ENCODE measurements at regions not wholly inside any gene's neighbourhood (a gene's known extent, or its start where the extent isn't known, plus 50 kb on each side); places are given as distances from the start of the nearest gene placed in this dataset.

DNA sequence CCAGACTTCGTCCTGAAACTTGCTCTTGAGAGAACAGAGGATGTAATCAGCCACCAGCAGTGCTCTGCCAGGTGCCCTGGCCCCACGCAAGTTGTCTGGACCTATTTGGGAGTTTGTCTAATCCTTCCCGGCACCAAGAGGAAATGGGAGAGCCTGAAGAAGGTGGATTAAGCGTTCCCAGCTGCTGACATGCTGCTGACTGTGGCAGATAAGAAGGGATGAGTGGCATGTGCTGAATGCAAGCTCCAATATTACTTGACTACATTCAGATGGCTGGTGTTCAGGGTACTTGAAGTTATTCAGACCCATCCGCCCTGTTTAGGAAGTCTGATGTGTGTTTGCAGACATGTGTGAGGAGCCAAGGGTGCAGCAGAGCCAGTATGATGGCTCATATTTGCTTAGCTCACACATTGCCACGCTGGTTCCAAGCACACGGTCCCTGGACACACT lies 440.6 kb upstream of the CCDC196 start:
- no peak for DNase-seq (ENCODE audit: low spot score)
- H3K9me3 Mint-ChIP-seq (ENCODE audit: low read depth) = no peaks in the 10 kb centered on the region
- no peaks in the 10 kb centered on the region for H3K27me3 Mint-ChIP-seq (ENCODE audit: low read depth)
- H3K27ac Mint-ChIP-seq (ENCODE audit: unreplicated experiment) = no peak overlapping the region
- H3K4me3 Mint-ChIP-seq (ENCODE audit: unreplicated experiment) = no peak overlapping the region
- no peaks in the 10 kb centered on the region for H3K4me1 Mint-ChIP-seq (ENCODE audit: low read depth)
- TF ChIP-seq, protein P1, sequence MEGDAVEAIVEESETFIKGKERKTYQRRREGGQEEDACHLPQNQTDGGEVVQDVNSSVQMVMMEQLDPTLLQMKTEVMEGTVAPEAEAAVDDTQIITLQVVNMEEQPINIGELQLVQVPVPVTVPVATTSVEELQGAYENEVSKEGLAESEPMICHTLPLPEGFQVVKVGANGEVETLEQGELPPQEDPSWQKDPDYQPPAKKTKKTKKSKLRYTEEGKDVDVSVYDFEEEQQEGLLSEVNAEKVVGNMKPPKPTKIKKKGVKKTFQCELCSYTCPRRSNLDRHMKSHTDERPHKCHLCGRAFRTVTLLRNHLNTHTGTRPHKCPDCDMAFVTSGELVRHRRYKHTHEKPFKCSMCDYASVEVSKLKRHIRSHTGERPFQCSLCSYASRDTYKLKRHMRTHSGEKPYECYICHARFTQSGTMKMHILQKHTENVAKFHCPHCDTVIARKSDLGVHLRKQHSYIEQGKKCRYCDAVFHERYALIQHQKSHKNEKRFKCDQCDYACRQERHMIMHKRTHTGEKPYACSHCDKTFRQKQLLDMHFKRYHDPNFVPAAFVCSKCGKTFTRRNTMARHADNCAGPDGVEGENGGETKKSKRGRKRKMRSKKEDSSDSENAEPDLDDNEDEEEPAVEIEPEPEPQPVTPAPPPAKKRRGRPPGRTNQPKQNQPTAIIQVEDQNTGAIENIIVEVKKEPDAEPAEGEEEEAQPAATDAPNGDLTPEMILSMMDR (IDR thresholded peaks at IDR 0.05) = no peak
- no peaks in the 10 kb centered on the region for H3K36me3 Mint-ChIP-seq (ENCODE audit: low read depth)

DNA sequence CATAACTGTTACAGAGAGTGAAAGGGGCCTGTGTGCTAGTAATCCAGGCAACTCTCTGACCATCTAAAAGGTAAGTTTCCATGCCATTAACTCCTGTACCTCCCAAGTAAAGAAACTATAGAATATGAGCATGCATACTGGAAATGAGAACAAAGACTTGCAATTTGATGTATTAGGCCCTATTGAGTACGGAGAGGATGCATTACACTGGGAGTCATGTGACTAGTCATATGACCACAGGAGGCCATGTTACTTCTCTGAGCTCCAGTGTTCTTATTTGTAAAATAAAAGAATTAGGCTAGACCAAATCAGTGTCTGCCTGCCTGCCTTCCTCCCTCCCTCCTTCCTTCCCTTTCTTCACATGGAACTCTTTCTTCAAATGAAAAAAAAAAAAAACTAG lies 440.1 kb upstream of the CCDC196 start:
- DNase-seq (ENCODE audit: low spot score) = no peak
- Mint-ChIP-seq H3K4me3 (ENCODE audit: unreplicated experiment) (no peak overlapping the region), H3K4me1 (ENCODE audit: low read depth) (no peaks in the 10 kb centered on the region), H3K9me3 (ENCODE audit: low read depth) (no peaks in the 10 kb centered on the region), H3K27ac (ENCODE audit: unreplicated experiment) (no peak overlapping the region), H3K36me3 (ENCODE audit: low read depth) (no peaks in the 10 kb centered on the region), H3K27me3 (ENCODE audit: low read depth) (no peaks in the 10 kb centered on the region)
- TF ChIP-seq, protein P1 (IDR thresholded peaks at IDR 0.05) = no peak

DNA sequence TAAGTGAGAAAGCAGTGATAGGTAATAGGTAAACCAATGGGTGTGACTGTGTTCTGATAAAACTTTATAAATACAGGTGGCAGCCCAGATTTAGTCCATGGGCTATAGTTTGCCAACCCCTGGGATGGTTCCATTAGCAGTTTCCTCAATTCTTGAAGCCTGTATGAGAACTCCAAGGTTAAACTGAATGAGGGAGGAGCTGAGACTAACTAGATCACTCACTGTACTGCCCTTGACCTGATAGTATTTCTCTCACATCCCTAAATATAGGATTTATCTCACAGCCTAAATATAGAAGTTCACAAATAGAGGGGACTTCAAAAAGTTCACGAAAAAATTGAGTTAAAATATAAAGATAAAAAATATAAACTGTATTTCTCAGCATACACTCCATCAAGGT lies 439.6 kb upstream of the CCDC196 start:
- Mint-ChIP-seq H3K4me1 (ENCODE audit: low read depth) (no peaks in the 10 kb centered on the region), H3K27ac (ENCODE audit: unreplicated experiment) (no peak overlapping the region), H3K27me3 (ENCODE audit: low read depth) (no peaks in the 10 kb centered on the region), H3K9me3 (ENCODE audit: low read depth) (no peaks in the 10 kb centered on the region), H3K4me3 (ENCODE audit: unreplicated experiment) (no peak overlapping the region), H3K36me3 (ENCODE audit: low read depth) (no peaks in the 10 kb centered on the region)
- DNase-seq (ENCODE audit: low spot score) = no peak
- TF ChIP-seq, protein P1 (IDR thresholded peaks at IDR 0.05) = no peak

DNA sequence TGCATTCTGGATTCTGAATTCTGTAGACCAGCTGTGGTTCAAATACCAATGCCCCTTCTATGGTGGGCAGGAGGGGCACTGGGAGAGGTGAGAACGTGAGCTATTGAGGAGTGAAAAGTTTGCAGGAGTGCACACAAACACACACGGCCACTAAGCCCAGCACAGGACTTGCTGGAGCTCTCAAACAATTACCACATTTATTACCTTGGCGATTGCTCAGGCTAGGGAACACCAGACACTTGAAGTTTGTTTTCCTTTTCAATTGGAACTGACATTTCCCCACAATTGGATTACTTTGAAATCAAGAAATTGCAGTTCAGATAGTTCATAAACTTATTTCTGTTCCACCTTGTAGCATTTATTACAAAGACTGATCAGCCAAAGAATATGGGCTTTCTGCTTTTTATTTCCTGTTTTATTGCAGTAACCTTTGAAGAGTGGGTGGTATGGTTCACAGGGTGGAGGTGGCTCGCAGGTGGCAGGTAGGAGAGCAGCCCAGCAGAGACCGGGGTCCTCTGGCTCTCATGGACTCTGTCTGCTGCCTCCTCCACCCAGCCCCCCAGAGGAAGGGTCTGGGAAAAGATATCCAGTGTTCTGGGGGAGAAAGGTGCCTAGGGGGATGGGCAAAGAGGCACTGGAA lies 429.8 kb upstream of the CCDC196 start:
- Mint-ChIP-seq H3K4me1 (ENCODE audit: low read depth) (no peaks in the 10 kb centered on the region), H3K36me3 (ENCODE audit: low read depth) (no peaks in the 10 kb centered on the region), H3K4me3 (ENCODE audit: unreplicated experiment) (no peak overlapping the region), H3K27me3 (ENCODE audit: low read depth) (no peaks in the 10 kb centered on the region), H3K27ac (ENCODE audit: unreplicated experiment) (no peak overlapping the region), H3K9me3 (ENCODE audit: low read depth) (peaks cover 4% of the 10 kb centered on the region)
- TF ChIP-seq, protein P1 (IDR thresholded peaks at IDR 0.05) = no peak
- DNase-seq (ENCODE audit: low spot score) = no peak

DNA sequence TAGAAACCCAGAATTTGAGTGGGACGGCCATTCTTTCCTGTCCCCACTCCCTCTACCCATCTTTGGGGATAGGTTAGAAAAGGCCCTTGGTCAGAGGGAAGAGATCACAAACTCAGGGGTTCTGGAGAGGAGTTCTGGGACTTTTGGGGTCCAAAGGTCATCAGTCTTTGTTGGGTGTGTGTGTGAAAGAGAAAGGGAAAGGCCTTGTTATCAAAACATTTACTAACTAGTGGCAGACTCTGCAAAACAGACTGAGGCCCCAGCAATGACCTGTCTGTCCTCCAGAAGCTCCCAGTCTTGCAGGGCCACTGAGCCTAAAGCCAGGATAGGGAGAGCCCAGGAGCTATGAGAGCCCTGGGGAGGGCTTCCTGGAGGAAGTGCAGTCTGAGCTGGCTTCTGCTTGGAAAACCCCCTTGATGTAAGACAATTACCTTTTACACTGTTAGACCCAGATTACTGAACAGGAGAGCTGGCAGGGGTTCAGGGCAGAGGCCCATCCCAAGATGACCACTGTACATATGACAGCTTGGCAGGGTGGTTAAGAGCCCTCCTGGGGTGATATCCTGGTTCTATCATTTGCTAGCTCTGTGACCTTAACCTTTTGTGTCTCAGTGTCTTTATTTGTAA lies 429.1 kb upstream of the CCDC196 start:
- no peak overlapping the region for H3K4me3 Mint-ChIP-seq (ENCODE audit: unreplicated experiment)
- H3K36me3 Mint-ChIP-seq (ENCODE audit: low read depth) = no peaks in the 10 kb centered on the region
- no peaks in the 10 kb centered on the region for H3K4me1 Mint-ChIP-seq (ENCODE audit: low read depth)
- H3K27ac Mint-ChIP-seq (ENCODE audit: unreplicated experiment) = no peak overlapping the region
- DNase-seq (ENCODE audit: low spot score) = no peak
- TF ChIP-seq, protein P1 (IDR thresholded peaks at IDR 0.05) = no peak
- no peaks in the 10 kb centered on the region for H3K27me3 Mint-ChIP-seq (ENCODE audit: low read depth)
- H3K9me3 Mint-ChIP-seq (ENCODE audit: low read depth) = peaks cover 4% of the 10 kb centered on the region

All from chondrocyte (in vitro differentiated cells).